ENCODE measurements at regions not wholly inside any gene's neighbourhood (a gene's known extent, or its start where the extent isn't known, plus 50 kb on each side); places are given as distances from the start of the nearest gene placed in this dataset.

DNA sequence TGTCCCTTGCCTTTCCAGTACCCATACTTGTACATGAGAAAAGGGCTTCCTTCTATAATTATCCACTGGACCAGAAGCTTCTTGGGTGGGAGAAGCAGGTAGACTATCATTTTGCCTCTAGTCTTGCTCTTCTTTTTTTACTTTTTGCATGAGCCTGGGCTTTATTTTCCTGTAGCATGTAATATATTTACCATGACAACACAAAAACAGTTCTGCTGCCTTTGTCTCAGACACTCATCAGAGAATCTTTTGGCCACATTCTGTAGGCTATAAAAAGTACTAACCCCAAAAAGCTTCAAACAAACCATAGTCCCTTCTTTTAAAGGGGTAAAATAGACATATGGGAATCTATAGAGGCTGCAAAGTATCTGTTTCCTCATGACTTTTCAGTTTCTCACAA, 339.2 kb upstream of the PIK3R1 start:
- TF ChIP-seq CTCF (IDR thresholded peaks at IDR 0.05) = no peak
- no peak for TF ChIP-seq EP300 (IDR thresholded peaks at IDR 0.05; ENCODE audit: low read depth)
